ENCODE measurements at regions not wholly inside any gene's neighbourhood (a gene's known extent, or its start where the extent isn't known, plus 50 kb on each side); places are given as distances from the start of the nearest gene placed in this dataset.

DNA sequence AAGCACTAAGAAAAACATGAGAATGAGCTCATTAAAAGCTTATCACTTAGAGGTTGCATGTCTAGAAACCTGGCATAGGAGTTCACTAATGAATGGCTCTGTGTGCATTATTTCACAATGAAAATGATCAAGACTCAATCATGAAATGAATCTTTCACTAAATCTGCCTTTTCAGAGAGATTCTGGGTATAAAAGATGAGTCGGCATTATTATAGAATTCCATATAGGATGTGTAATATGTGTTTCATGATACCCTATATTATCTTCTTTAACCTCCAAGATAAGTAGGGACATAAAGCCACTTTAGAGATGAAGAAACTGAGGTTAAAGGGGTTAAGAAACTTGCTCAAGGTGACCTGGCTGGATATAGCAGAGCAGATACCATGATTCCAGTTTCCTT lies 368.1 kb downstream of the DUSP10 start:
- intact Hi-C loops (cut with micrococcal nuclease; ENCODE audit: unreplicated experiment) (no loop called here), in situ Hi-C loops (cut with MboI) (no loop called here)
- RAD21 ChIA-PET (ENCODE audit: unreplicated experiment) = no interaction called here
- Histone ChIP-seq H3K9ac (ENCODE audit: control insufficient read depth, insufficient read depth, low read length) (no peak overlapping the region), H3K27ac (ENCODE audit: control insufficient read depth, insufficient read depth) (no peak overlapping the region), H4K20me1 (ENCODE audit: control insufficient read depth, insufficient read depth) (no peaks in the 10 kb centered on the region), H3K9me3 (replicated peaks; ENCODE audit: control insufficient read depth, insufficient read depth, low read length) (no peaks in the 10 kb centered on the region), H2AFZ (ENCODE audit: control insufficient read depth, low read depth, low read length) (no peak overlapping the region), H3K4me2 (ENCODE audit: control insufficient read depth, insufficient read depth) (no peak overlapping the region), H3K79me2 (ENCODE audit: control insufficient read depth, insufficient read depth, low read length) (no peaks in the 10 kb centered on the region), H3K4me1 (ENCODE audit: control insufficient read depth, insufficient read depth, low read length) (no peaks in the 10 kb centered on the region), H3K36me3 (ENCODE audit: control insufficient read depth in 2 of 2, insufficient read depth in 2 of 2, low read length in 1 of 2) (no peaks in the 10 kb centered on the region), H3K27me3 (replicated peaks in 1 of 2; ENCODE audit: control insufficient read depth in 2 of 2, insufficient read depth in 2 of 2, low read length in 1 of 2) (no peaks in the 10 kb centered on the region), H3K4me3 (no peak overlapping the region)
- SMC1A ChIA-PET (ENCODE audit: uncharacterized antibody, unreplicated experiment) = no interaction called here
- BruUV-seq (replicated peaks) = no TSS peak
- TF ChIP-seq ZNF24 (IDR thresholded peaks at IDR 0.05) = no peak
- TF ChIP-seq POLR2AphosphoS5 (IDR thresholded peaks at IDR 0.05; ENCODE audit: low read length) = no peak
- TF ChIP-seq, protein P1, sequence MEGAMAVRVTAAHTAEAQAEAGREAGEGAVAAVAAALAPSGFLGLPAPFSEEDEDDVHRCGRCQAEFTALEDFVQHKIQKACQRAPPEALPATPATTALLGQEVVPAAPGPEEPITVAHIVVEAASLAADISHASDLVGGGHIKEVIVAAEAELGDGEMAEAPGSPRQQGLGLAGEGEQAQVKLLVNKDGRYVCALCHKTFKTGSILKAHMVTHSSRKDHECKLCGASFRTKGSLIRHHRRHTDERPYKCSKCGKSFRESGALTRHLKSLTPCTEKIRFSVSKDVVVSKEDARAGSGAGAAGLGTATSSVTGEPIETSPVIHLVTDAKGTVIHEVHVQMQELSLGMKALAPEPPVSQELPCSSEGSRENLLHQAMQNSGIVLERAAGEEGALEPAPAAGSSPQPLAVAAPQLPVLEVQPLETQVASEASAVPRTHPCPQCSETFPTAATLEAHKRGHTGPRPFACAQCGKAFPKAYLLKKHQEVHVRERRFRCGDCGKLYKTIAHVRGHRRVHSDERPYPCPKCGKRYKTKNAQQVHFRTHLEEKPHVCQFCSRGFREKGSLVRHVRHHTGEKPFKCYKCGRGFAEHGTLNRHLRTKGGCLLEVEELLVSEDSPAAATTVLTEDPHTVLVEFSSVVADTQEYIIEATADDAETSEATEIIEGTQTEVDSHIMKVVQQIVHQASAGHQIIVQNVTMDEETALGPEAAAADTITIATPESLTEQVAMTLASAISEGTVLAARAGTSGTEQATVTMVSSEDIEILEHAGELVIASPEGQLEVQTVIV (IDR thresholded peaks at IDR 0.05; ENCODE audit: borderline replicate concordance, partially characterized antibody) = no peak
- TF ChIP-seq EZH2 (IDR thresholded peaks at IDR 0.05; ENCODE audit: borderline replicate concordance, control insufficient read depth, low read depth, low read length) = no peak
- TF ChIP-seq MTA2 (IDR thresholded peaks at IDR 0.05; ENCODE audit: low read depth) = no peak
- no peak for TF ChIP-seq SMAD5 (IDR thresholded peaks at IDR 0.05; ENCODE audit: low read depth)
- TF ChIP-seq HDAC2 (IDR thresholded peaks at IDR 0.05) = no peak
- TF ChIP-seq NR2F1 (conservative IDR thresholded peaks at IDR 0.05) = no peak
- no peak for TF ChIP-seq PML (IDR thresholded peaks at IDR 0.05; ENCODE audit: low read length)
- no peak for TF ChIP-seq KLF5 (IDR thresholded peaks at IDR 0.05; ENCODE audit: partially characterized antibody)
- TF ChIP-seq TAF1 (IDR thresholded peaks at IDR 0.05; ENCODE audit: borderline replicate concordance, low read depth, low read length) = no peak
- no peak for TF ChIP-seq IKZF1 (conservative IDR thresholded peaks at IDR 0.05)
- TF ChIP-seq NR2C2 (IDR thresholded peaks at IDR 0.05; ENCODE audit: borderline replicate concordance, control insufficient read depth, insufficient read length, low read depth) = no peak
- no peak for TF ChIP-seq CHD1 (IDR thresholded peaks at IDR 0.05; ENCODE audit: low read depth, low read length)
- no peak for TF ChIP-seq DPF2 (IDR thresholded peaks at IDR 0.05)
- TF ChIP-seq CREM (IDR thresholded peaks at IDR 0.05; ENCODE audit: low read depth) = no peak
- TF ChIP-seq BMI1 (IDR thresholded peaks at IDR 0.05; ENCODE audit: borderline replicate concordance) = no peak
- TF ChIP-seq, protein P2, sequence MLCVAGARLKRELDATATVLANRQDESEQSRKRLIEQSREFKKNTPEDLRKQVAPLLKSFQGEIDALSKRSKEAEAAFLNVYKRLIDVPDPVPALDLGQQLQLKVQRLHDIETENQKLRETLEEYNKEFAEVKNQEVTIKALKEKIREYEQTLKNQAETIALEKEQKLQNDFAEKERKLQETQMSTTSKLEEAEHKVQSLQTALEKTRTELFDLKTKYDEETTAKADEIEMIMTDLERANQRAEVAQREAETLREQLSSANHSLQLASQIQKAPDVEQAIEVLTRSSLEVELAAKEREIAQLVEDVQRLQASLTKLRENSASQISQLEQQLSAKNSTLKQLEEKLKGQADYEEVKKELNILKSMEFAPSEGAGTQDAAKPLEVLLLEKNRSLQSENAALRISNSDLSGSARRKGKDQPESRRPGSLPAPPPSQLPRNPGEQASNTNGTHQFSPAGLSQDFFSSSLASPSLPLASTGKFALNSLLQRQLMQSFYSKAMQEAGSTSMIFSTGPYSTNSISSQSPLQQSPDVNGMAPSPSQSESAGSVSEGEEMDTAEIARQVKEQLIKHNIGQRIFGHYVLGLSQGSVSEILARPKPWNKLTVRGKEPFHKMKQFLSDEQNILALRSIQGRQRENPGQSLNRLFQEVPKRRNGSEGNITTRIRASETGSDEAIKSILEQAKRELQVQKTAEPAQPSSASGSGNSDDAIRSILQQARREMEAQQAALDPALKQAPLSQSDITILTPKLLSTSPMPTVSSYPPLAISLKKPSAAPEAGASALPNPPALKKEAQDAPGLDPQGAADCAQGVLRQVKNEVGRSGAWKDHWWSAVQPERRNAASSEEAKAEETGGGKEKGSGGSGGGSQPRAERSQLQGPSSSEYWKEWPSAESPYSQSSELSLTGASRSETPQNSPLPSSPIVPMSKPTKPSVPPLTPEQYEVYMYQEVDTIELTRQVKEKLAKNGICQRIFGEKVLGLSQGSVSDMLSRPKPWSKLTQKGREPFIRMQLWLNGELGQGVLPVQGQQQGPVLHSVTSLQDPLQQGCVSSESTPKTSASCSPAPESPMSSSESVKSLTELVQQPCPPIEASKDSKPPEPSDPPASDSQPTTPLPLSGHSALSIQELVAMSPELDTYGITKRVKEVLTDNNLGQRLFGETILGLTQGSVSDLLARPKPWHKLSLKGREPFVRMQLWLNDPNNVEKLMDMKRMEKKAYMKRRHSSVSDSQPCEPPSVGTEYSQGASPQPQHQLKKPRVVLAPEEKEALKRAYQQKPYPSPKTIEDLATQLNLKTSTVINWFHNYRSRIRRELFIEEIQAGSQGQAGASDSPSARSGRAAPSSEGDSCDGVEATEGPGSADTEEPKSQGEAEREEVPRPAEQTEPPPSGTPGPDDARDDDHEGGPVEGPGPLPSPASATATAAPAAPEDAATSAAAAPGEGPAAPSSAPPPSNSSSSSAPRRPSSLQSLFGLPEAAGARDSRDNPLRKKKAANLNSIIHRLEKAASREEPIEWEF (IDR thresholded peaks at IDR 0.05; ENCODE audit: insufficient replicate concordance, low read depth, low read length) = no peak
- TF ChIP-seq SP1 (IDR thresholded peaks at IDR 0.05; ENCODE audit: low read depth, low read length) = no peak
- POLR2A ChIA-PET = no interaction called here
- WGBS (ENCODE audit: insufficient coverage, insufficient replicate concordance, low lambda C conversion rate, missing lambda C conversion rate) = 22% methylated on average over 1 of the region's 1 CpG
- CTCF ChIA-PET = no interaction called here
- FAIRE-seq = no peak
- ATAC-seq = no peak
- DNase-seq (ENCODE audit: low read depth, low spot score) = no peak
